ENCODE measurements at regions not wholly inside any gene's neighbourhood (a gene's known extent, or its start where the extent isn't known, plus 50 kb on each side); places are given as distances from the start of the nearest gene placed in this dataset.

GRCh38 chr1:199936441-199936840 is 91.1 kb upstream of the NR5A2 start:
- TF ChIP-seq POLR2A (IDR thresholded peaks at IDR 0.05), result no peak
- no peak for TF ChIP-seq CTCF (IDR thresholded peaks at IDR 0.05)

All from sigmoid colon (tissue), 3 donors.